ENCODE measurements at regions not wholly inside any gene's neighbourhood (a gene's known extent, or its start where the extent isn't known, plus 50 kb on each side); places are given as distances from the start of the nearest gene placed in this dataset.

GRCh38 chr7:120165227-120165626, 107.7 kb upstream of the KCND2 start:
- H3K9me3 ChIP-seq (ENCODE audit: low read depth, low read length) = no peaks in the 10 kb centered on the region
- H3K36me3 ChIP-seq (ENCODE audit: insufficient read depth, low read length) = no peaks in the 10 kb centered on the region
- H3K27ac ChIP-seq = no peak overlapping the region
- no peak for TF ChIP-seq FOXP2 (optimal IDR thresholded peaks at IDR 0.05; ENCODE audit: control extremely low read depth, extremely low read length, insufficient read depth)
- no peak for TF ChIP-seq POLR2AphosphoS5 (IDR thresholded peaks at IDR 0.05; ENCODE audit: borderline replicate concordance, low read depth, low read length)
- TF ChIP-seq EZH2 (IDR thresholded peaks at IDR 0.05) = no peak
- H3K4me3 ChIP-seq = no peak overlapping the region
- DNase-seq (ENCODE audit: low read depth, low spot score) = no peak
- no peak overlapping the region for H3K9ac ChIP-seq (ENCODE audit: insufficient read length)

- TF ChIP-seq FOXP2 (optimal IDR thresholded peaks at IDR 0.05; ENCODE audit: control extremely low read depth, extremely low read length, insufficient read depth) = no peak
- no peak for DNase-seq (ENCODE audit: low read depth, low spot score)
- H3K4me3 ChIP-seq = no peak overlapping the region
- H3K36me3 ChIP-seq (ENCODE audit: insufficient read depth, low read length) = no peaks in the 10 kb centered on the region
- H3K27ac ChIP-seq = no peak overlapping the region
- no peak overlapping the region for H3K9ac ChIP-seq (ENCODE audit: insufficient read length)
- H3K9me3 ChIP-seq (ENCODE audit: low read depth, low read length) = no peaks in the 10 kb centered on the region
Observed at GRCh38 chr7:120168066-120168465, 104.9 kb upstream of the KCND2 start.

- TF ChIP-seq FOXP2 (optimal IDR thresholded peaks at IDR 0.05; ENCODE audit: control extremely low read depth, extremely low read length, insufficient read depth) (no peak), POLR2AphosphoS5 (IDR thresholded peaks at IDR 0.05; ENCODE audit: borderline replicate concordance, low read depth, low read length) (no peak), EZH2 (IDR thresholded peaks at IDR 0.05) (no peak)
- Histone ChIP-seq H3K27ac (no peak overlapping the region), H3K9ac (ENCODE audit: insufficient read length) (no peak overlapping the region), H3K4me3 (no peak overlapping the region), H3K9me3 (ENCODE audit: low read depth, low read length) (no peaks in the 10 kb centered on the region), H3K36me3 (ENCODE audit: insufficient read depth, low read length) (no peaks in the 10 kb centered on the region)
- no peak for DNase-seq (ENCODE audit: low read depth, low spot score)
Observed at GRCh38 chr7:120169996-120170783, 102.8 kb upstream of the KCND2 start.

- Histone ChIP-seq H3K27ac (no peak overlapping the region), H3K9me3 (ENCODE audit: low read depth, low read length) (no peaks in the 10 kb centered on the region), H3K36me3 (ENCODE audit: insufficient read depth, low read length) (no peaks in the 10 kb centered on the region), H3K9ac (ENCODE audit: insufficient read length) (no peak overlapping the region), H3K4me3 (no peak overlapping the region)
- DNase-seq (ENCODE audit: low read depth, low spot score) = no peak
- TF ChIP-seq EZH2 (IDR thresholded peaks at IDR 0.05) = no peak
Observed at GRCh38 chr7:120170834-120171233, 102.1 kb upstream of the KCND2 start.

DNA sequence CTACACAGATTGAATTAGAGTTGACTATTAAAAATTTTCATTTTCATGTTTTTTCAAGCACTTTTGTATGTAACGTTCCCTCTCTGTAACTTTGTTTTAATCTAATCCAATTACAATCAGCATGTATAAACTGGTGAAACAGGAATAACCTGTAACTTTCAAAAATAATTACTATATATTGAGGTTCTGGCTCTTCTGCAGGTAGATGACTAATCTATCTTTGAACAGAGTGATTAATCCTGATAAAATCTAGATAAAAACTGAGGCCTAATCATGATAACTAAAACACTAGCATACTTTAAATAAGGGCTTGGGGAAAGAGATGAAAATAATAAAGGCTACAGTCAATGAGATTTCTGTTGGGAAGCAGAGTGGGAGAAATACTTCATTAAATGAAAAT, 101.6 kb upstream of the KCND2 start:
- no peak for TF ChIP-seq EZH2 (IDR thresholded peaks at IDR 0.05)
- no peak for TF ChIP-seq FOXP2 (optimal IDR thresholded peaks at IDR 0.05; ENCODE audit: control extremely low read depth, extremely low read length, insufficient read depth)
- no peaks in the 10 kb centered on the region for H3K9me3 ChIP-seq (ENCODE audit: low read depth, low read length)
- no peak overlapping the region for H3K4me3 ChIP-seq
- H3K9ac ChIP-seq (ENCODE audit: insufficient read length) = no peak overlapping the region
- no peak for DNase-seq (ENCODE audit: low read depth, low spot score)
- no peak overlapping the region for H3K27ac ChIP-seq
- no peaks in the 10 kb centered on the region for H3K36me3 ChIP-seq (ENCODE audit: insufficient read depth, low read length)

GRCh38 chr7:120180221-120180620, 92.8 kb upstream of the KCND2 start:
- Histone ChIP-seq H3K4me3 (no peak overlapping the region), H3K9ac (ENCODE audit: insufficient read length) (no peak overlapping the region), H3K36me3 (ENCODE audit: insufficient read depth, low read length) (no peaks in the 10 kb centered on the region), H3K9me3 (ENCODE audit: low read depth, low read length) (no peaks in the 10 kb centered on the region), H3K27ac (no peak overlapping the region)
- TF ChIP-seq POLR2AphosphoS5 (IDR thresholded peaks at IDR 0.05; ENCODE audit: borderline replicate concordance, low read depth, low read length) = no peak
- TF ChIP-seq EZH2 (IDR thresholded peaks at IDR 0.05) = no peak
- TF ChIP-seq FOXP2 (optimal IDR thresholded peaks at IDR 0.05; ENCODE audit: control extremely low read depth, extremely low read length, insufficient read depth) = no peak
- DNase-seq (ENCODE audit: low read depth, low spot score) = no peak

DNA sequence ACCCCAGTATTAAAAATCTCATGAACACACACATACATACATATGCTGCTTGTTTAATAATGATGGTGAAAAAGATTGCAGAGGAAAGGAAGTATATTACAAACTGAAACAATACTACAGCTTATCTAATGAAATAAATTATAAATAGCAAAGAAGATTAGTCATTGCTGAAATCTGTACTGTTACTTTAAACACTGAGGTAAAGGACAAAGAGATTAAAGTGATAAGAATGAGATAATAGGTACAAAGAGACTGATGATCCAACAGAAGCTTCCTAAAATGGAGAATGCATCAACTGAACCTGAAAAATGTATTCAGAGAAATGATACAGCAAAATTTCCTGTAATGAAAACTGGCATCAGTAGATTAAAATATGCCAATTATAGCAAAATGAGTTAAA, 91.5 kb upstream of the KCND2 start:
- no peak for TF ChIP-seq FOXP2 (optimal IDR thresholded peaks at IDR 0.05; ENCODE audit: control extremely low read depth, extremely low read length, insufficient read depth)
- no peak for TF ChIP-seq EZH2 (IDR thresholded peaks at IDR 0.05)
- TF ChIP-seq POLR2AphosphoS5 (IDR thresholded peaks at IDR 0.05; ENCODE audit: borderline replicate concordance, low read depth, low read length) = no peak
- Histone ChIP-seq H3K27ac (no peak overlapping the region), H3K9me3 (ENCODE audit: low read depth, low read length) (no peaks in the 10 kb centered on the region), H3K9ac (ENCODE audit: insufficient read length) (no peak overlapping the region), H3K4me3 (no peak overlapping the region), H3K36me3 (ENCODE audit: insufficient read depth, low read length) (no peaks in the 10 kb centered on the region)
- DNase-seq (ENCODE audit: low read depth, low spot score) = no peak

- no peaks in the 10 kb centered on the region for H3K36me3 ChIP-seq (ENCODE audit: insufficient read depth, low read length)
- H3K9me3 ChIP-seq (ENCODE audit: low read depth, low read length) = no peaks in the 10 kb centered on the region
- no peak overlapping the region for H3K27ac ChIP-seq
- no peak for TF ChIP-seq POLR2AphosphoS5 (IDR thresholded peaks at IDR 0.05; ENCODE audit: borderline replicate concordance, low read depth, low read length)
- no peak for TF ChIP-seq FOXP2 (optimal IDR thresholded peaks at IDR 0.05; ENCODE audit: control extremely low read depth, extremely low read length, insufficient read depth)
- TF ChIP-seq EZH2 (IDR thresholded peaks at IDR 0.05) = no peak
- no peak overlapping the region for H3K4me3 ChIP-seq
- no peak overlapping the region for H3K9ac ChIP-seq (ENCODE audit: insufficient read length)
- no peak for DNase-seq (ENCODE audit: low read depth, low spot score)
Observed at GRCh38 chr7:120184866-120185265, 88.1 kb upstream of the KCND2 start.

DNA sequence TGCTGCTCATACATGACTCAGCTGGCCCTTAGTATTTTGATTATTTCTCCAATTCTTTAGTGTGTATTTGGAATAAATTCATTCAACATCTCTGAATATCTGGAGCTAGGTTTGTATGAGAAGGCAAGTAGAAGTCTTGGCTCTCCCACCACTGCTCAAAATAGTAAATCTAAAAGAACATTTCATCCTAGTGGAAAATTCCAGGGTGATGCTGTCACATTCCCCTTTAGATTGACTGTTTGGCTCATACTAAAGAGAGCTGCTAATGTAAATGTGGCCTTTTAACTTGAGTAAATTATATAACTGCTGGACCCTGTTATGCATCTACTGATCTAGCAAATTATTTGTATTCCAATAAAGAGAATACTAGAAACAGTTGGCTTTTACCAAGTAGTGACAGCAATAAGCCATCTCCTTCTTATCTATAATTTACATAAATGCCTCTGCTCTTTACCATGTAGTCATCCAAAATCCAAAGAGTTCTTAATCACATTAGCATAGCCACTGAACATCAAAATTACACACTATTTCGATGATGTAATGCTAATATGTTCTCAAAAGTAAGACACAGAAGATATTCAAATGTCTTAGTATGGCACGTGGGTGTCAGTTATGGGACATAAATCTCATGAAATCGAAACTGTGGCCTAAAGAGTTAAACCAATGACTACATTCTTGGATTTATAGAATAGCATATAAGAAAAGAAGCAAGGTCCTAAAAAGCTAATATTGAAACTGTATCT, 86.9 kb upstream of the KCND2 start:
- Histone ChIP-seq H3K27ac (no peak overlapping the region), H3K9me3 (ENCODE audit: low read depth, low read length) (no peaks in the 10 kb centered on the region), H3K9ac (ENCODE audit: insufficient read length) (no peak overlapping the region), H3K4me3 (no peak overlapping the region), H3K36me3 (ENCODE audit: insufficient read depth, low read length) (no peaks in the 10 kb centered on the region)
- no peak for TF ChIP-seq POLR2AphosphoS5 (IDR thresholded peaks at IDR 0.05; ENCODE audit: borderline replicate concordance, low read depth, low read length)
- TF ChIP-seq FOXP2 (optimal IDR thresholded peaks at IDR 0.05; ENCODE audit: control extremely low read depth, extremely low read length, insufficient read depth) = no peak
- no peak for TF ChIP-seq EZH2 (IDR thresholded peaks at IDR 0.05)
- no peak for DNase-seq (ENCODE audit: low read depth, low spot score)
